ENCODE measurements at regions not wholly inside any gene's neighbourhood (a gene's known extent, or its start where the extent isn't known, plus 50 kb on each side); places are given as distances from the start of the nearest gene placed in this dataset.

DNA sequence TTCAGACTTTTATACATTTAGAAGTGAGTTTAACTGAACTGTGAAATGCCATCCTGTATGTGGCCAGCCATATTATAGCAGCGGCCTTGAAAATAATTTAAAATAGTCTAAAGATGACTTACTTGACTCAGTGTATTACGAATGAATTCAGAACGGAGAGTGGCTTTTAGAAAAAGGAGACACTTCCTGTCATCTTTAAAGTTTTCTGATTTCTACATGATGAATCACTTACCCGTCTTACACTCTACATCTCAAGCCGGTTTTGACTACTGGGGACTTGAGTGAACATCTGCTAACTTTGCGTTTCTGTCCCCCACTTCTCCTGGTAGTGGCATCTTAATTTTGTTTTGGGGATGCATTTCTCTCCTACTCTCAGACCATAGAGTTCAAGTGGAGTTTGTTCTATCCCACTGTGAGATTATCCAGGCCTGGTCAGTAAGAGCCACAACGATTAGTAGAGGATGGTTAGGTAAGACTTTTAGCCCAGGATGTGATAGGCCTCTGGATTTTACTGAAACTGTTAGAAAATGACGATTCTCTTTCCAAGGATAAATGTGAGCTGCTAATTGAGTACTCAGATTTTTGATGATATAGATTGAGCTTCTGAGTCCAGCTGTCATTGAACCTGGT lies 175.4 kb upstream of the CADPS start:
- TF ChIP-seq, protein P1, sequence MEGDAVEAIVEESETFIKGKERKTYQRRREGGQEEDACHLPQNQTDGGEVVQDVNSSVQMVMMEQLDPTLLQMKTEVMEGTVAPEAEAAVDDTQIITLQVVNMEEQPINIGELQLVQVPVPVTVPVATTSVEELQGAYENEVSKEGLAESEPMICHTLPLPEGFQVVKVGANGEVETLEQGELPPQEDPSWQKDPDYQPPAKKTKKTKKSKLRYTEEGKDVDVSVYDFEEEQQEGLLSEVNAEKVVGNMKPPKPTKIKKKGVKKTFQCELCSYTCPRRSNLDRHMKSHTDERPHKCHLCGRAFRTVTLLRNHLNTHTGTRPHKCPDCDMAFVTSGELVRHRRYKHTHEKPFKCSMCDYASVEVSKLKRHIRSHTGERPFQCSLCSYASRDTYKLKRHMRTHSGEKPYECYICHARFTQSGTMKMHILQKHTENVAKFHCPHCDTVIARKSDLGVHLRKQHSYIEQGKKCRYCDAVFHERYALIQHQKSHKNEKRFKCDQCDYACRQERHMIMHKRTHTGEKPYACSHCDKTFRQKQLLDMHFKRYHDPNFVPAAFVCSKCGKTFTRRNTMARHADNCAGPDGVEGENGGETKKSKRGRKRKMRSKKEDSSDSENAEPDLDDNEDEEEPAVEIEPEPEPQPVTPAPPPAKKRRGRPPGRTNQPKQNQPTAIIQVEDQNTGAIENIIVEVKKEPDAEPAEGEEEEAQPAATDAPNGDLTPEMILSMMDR (IDR thresholded peaks at IDR 0.05), result no peak
- no peak for TF ChIP-seq EZH2 (IDR thresholded peaks at IDR 0.05; ENCODE audit: borderline replicate concordance, insufficient read depth, low read depth, low read length, poor library complexity, severe bottlenecking)
